Keratinocyte (primary cell): ENCODE measurements at regions not wholly inside any gene's neighbourhood (a gene's known extent, or its start where the extent isn't known, plus 50 kb on each side); places are given as distances from the start of the nearest gene placed in this dataset.
"Not testable (repeated sequence)": the region's sequence is repeated elsewhere in the genome, so short reads cannot be mapped to it uniquely, and the experiment has no call there.

Source experiments
- DNase-seq: peaks from one replicate; pipeline ENCODE4 v3.0.0-alpha.2; 2011; ENCODE audit warnings: low read depth, missing footprints, low spot score
- FAIRE-seq: peaks from 2 replicates; lab custom pipeline; 2011; peaks lifted over from hg19 to GRCh38; lab: Jason Lieb, UNC
- H2AFZ ChIP-seq: 2 replicates; pipeline ENCODE4 v1.6.0; 2012; ENCODE audit warnings: low read length, control low read depth, inconsistent platforms; ENCODE audit not compliant: control insufficient read depth
- H3K27ac ChIP-seq: 2 replicates; pipeline ENCODE4 v1.5.1; 2011; ENCODE audit warnings: low read length; ENCODE audit not compliant: control insufficient read depth, insufficient read depth
- H3K27me3 ChIP-seq: 3 replicates; pipeline ENCODE4 v1.6.0; 2011; ENCODE audit warnings: low read length; ENCODE audit not compliant: control insufficient read depth, insufficient read depth; ENCODE audit errors: extremely low read depth
- H3K36me3 ChIP-seq, 2 experiments: 2 replicates in 1 of 2; 3 replicates in 1 of 2; pipeline ENCODE4 v1.5.1; 2011; ENCODE audit warnings: low read length in 2 of 2, mild to moderate bottlenecking in 1 of 2; ENCODE audit not compliant: control insufficient read depth in 2 of 2, insufficient read depth in 2 of 2; ENCODE audit errors: extremely low read depth in 1 of 2
- H3K4me1 ChIP-seq: 3 replicates; pipeline ENCODE4 v1.5.1; 2011; ENCODE audit warnings: low read length; ENCODE audit not compliant: control insufficient read depth, insufficient read depth; ENCODE audit errors: extremely low read depth
- H3K4me2 ChIP-seq: 3 replicates; pipeline ENCODE4 v1.6.0; 2011; ENCODE audit warnings: low read depth, low read length; ENCODE audit not compliant: control insufficient read depth, insufficient read depth; ENCODE audit errors: extremely low read depth
- H3K4me3 ChIP-seq, 3 experiments: fragments of 200-600 bp in 1 of 3; sonication (generic) in 1 of 3; 2 replicates in 2 of 3; 3 replicates in 1 of 3; pipeline ENCODE4 v1.5.1; 2011 to 2016; ENCODE audit warnings: low read length in 3 of 3, mild to moderate bottlenecking in 3 of 3, control low read depth in 2 of 3, inconsistent platforms in 1 of 3, low read depth in 1 of 3, mixed read lengths in 1 of 3, mixed run types in 1 of 3, moderate library complexity in 1 of 3; ENCODE audit not compliant: control insufficient read depth in 2 of 3, insufficient read depth in 2 of 3; ENCODE audit errors: extremely low read depth in 1 of 3
- H3K79me2 ChIP-seq: 2 replicates; pipeline ENCODE4 v1.6.0; 2012; ENCODE audit warnings: low read length; ENCODE audit not compliant: control insufficient read depth, insufficient read depth
- H3K9ac ChIP-seq: 3 replicates; pipeline ENCODE4 v1.6.0; 2011; ENCODE audit warnings: low read length; ENCODE audit not compliant: control insufficient read depth, insufficient read depth; ENCODE audit errors: extremely low read depth
- H3K9me1 ChIP-seq: 3 replicates; pipeline ENCODE4 v1.6.0; 2011; ENCODE audit warnings: low read length; ENCODE audit not compliant: control insufficient read depth, insufficient read depth; ENCODE audit errors: extremely low read depth
- H3K9me3 ChIP-seq: 2 replicates; pipeline ENCODE4 v1.5.1; 2012; ENCODE audit warnings: low read depth, low read length; ENCODE audit not compliant: control insufficient read depth
- H4K20me1 ChIP-seq: 3 replicates; pipeline ENCODE4 v1.6.0; 2011; ENCODE audit warnings: low read length; ENCODE audit not compliant: control insufficient read depth, insufficient read depth; ENCODE audit errors: extremely low read depth
- EZH2 ChIP-seq: IDR thresholded peaks from one replicate; pipeline ENCODE4 v1.6.1; 2012; ENCODE audit warnings: inconsistent platforms, mild to moderate bottlenecking, low read length, moderate library complexity
- dilution Hi-C: fragments of 300-500 bp; cut with MboI; formaldehyde crosslinking; loops from one replicate; pipeline ENCODE4 v1.7.0; 2020; ENCODE audit warnings: low sequenced_read_pairs; ENCODE audit not compliant: extremely low pct_ligation_motif_present
- TF ChIP-seq, protein P1 (sequence below), 3 experiments: IDR thresholded peaks in 1 of 3; conservative IDR thresholded peaks in 1 of 3; optimal IDR thresholded peaks in 1 of 3; 2 replicates in 2 of 3; 3 replicates in 1 of 3; pipeline versions ENCODE3 to v1.5.1; 2011; ENCODE audit warnings: low read length in 3 of 3, mild to moderate bottlenecking in 3 of 3, moderate library complexity in 2 of 3, control low read depth in 1 of 3, inconsistent platforms in 1 of 3; ENCODE audit not compliant: insufficient read depth in 2 of 3; ENCODE audit errors: extremely low read depth in 1 of 3

DNA sequence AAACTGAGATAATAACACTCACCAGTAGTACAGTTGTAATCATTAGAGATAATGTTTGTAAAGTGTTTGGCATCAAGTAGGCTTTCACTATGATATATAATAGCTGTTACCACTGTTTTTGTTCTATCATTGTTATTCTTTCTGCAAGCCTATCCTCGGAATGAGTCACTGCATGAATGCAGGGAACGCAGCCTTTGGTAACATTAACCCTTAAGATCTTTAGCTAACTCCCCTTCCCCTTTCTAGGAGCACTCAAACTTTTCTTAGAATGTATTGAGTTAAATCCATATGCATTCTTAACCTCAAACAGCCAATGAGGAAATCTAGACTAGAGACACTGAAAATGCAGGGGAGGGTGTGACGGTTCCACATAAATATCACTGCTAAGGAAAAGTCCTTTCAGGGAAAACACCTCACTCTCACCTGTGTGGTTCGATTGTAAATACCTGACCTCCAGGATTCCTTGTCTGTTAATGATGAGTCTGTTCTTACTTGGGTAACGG, 467.3 kb downstream of the SETD4 start:
- no peak overlapping the region for H3K27ac ChIP-seq
- DNase-seq (no peak), FAIRE-seq (peak; percentile 70)
- H3K9me3 ChIP-seq, result no peaks in the 10 kb centered on the region
- H3K9me1 ChIP-seq, result no peaks in the 10 kb centered on the region
- no peak overlapping the region for H3K4me3 ChIP-seq
- peak overlapping the region; percentile 47 for H3K4me2 ChIP-seq
- no peak for TF ChIP-seq EZH2
- TF ChIP-seq, protein P1, sequence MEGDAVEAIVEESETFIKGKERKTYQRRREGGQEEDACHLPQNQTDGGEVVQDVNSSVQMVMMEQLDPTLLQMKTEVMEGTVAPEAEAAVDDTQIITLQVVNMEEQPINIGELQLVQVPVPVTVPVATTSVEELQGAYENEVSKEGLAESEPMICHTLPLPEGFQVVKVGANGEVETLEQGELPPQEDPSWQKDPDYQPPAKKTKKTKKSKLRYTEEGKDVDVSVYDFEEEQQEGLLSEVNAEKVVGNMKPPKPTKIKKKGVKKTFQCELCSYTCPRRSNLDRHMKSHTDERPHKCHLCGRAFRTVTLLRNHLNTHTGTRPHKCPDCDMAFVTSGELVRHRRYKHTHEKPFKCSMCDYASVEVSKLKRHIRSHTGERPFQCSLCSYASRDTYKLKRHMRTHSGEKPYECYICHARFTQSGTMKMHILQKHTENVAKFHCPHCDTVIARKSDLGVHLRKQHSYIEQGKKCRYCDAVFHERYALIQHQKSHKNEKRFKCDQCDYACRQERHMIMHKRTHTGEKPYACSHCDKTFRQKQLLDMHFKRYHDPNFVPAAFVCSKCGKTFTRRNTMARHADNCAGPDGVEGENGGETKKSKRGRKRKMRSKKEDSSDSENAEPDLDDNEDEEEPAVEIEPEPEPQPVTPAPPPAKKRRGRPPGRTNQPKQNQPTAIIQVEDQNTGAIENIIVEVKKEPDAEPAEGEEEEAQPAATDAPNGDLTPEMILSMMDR (optimal IDR thresholded peaks at IDR 0.05 in 1 of 3, IDR thresholded peaks at IDR 0.05 in 1 of 3, conservative IDR thresholded peaks at IDR 0.05 in 1 of 3; ENCODE audit: extremely low read depth in 1 of 3, insufficient read depth in 2 of 3, low read length in 3 of 3), result no peak
- H3K4me1 ChIP-seq, result peaks cover 13% of the 10 kb centered on the region
- H4K20me1 ChIP-seq, result no peaks in the 10 kb centered on the region
- H2AFZ ChIP-seq, result peak overlapping the region; percentile 20
- no peaks in the 10 kb centered on the region for H3K79me2 ChIP-seq
- H3K9ac ChIP-seq, result no peak overlapping the region
- dilution Hi-C loops, result no loop called here
- no peaks in the 10 kb centered on the region for H3K27me3 ChIP-seq
- H3K36me3 ChIP-seq, result no peaks in the 10 kb centered on the region

DNA sequence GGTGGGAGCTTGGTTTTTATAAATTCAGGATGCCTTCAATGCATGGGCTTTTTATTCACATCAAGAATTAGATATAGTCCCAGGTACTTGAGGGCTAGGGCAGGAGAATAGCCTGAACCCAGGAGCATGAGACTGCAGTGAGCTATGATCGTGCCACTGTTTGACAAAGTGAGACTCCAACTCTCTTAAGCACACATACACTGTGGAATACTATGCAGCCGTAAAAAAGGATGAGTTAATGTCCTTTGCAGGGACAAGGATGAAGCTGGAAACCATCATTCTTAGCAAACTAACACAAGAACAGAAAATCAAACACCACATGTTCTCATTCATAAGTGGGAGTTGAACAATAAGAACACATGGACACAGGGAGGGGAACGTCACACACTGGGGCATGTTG, 470.0 kb downstream of the SETD4 start:
- H3K36me3 ChIP-seq, H3K27me3 ChIP-seq, H2AFZ ChIP-seq, H3K27ac ChIP-seq, H3K9me3 ChIP-seq, H3K9me1 ChIP-seq, dilution Hi-C loops, H3K9ac ChIP-seq, H4K20me1 ChIP-seq, DNase-seq, H3K4me3 ChIP-seq, H3K79me2 ChIP-seq, FAIRE-seq, H3K4me2 ChIP-seq: not testable (repeated sequence)
- peaks cover 13% of the 10 kb centered on the region for H3K4me1 ChIP-seq

DNA sequence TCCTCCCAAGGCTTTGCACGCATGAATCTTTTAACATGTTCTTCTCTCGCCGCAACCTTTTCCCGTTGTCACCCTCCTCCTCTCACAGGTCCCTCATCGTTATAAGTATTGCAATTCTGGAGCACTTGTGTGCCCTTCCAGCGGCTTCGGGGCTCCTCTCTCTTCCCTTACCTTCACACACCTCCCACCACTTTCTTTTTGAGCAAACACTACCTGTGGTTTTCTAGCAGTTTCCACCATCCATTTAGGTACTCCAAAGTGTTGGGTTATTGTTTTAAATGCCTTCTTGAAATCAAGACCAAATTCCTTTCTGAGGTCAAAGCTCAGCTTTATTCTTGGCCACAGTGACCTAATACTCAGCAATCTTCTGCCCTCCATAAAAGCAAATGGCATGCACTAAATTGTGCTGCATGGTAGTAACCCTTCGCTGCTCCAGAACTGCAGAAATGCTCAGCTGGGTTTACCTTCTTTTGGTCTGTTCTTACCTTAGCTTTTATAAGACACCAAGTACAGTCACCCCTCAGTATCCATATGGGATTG, 472.4 kb downstream of the SETD4 start:
- dilution Hi-C loops, result no loop called here
- DNase-seq (no peak), FAIRE-seq (no peak)
- H3K36me3 ChIP-seq, result no peaks in the 10 kb centered on the region
- H3K4me3 ChIP-seq, result no peak overlapping the region
- H3K9me1 ChIP-seq, result no peaks in the 10 kb centered on the region
- peaks cover 6% of the 10 kb centered on the region for H3K4me1 ChIP-seq
- H3K9me3 ChIP-seq, result no peaks in the 10 kb centered on the region
- no peak overlapping the region for H3K27ac ChIP-seq
- H3K4me2 ChIP-seq, result no peak overlapping the region
- H3K79me2 ChIP-seq, result no peaks in the 10 kb centered on the region
- TF ChIP-seq, protein P1 (optimal IDR thresholded peaks at IDR 0.05 in 1 of 3, IDR thresholded peaks at IDR 0.05 in 1 of 3, conservative IDR thresholded peaks at IDR 0.05 in 1 of 3; ENCODE audit: extremely low read depth in 1 of 3, insufficient read depth in 2 of 3, low read length in 3 of 3), result no peak
- H4K20me1 ChIP-seq, result no peaks in the 10 kb centered on the region
- H3K9ac ChIP-seq, result no peak overlapping the region
- H2AFZ ChIP-seq, result no peak overlapping the region
- H3K27me3 ChIP-seq, result no peaks in the 10 kb centered on the region
